Effector memory CD8-positive, alpha-beta T cell (primary cell): ENCODE measurements at regions not wholly inside any gene's neighbourhood (a gene's known extent, or its start where the extent isn't known, plus 50 kb on each side); places are given as distances from the start of the nearest gene placed in this dataset.
"Not testable (repeated sequence)": the region's sequence is repeated elsewhere in the genome, so short reads cannot be mapped to it uniquely, and the experiment has no call there.

Experiments used
- ATAC-seq: fragments of 150-1000 bp; cut with Tn5 transposase; replicated peaks from 2 replicates; pipeline ENCODE4 v1.10.0; 2021; ENCODE audit warnings: mild to moderate bottlenecking, moderate library complexity
- DNase-seq, 3 experiments: peaks; one replicate each; pipeline ENCODE4 v3.0.0; 2021
- H3K27ac Mint-ChIP-seq, 2 donors: one replicate each; pipeline ENCODE4 v1.8.0; 2022; ENCODE audit warnings: mild to moderate bottlenecking in 2 of 2, mixed read lengths in 2 of 2, moderate library complexity in 2 of 2
- H3K27me3 Mint-ChIP-seq, 2 donors: one replicate each; pipeline ENCODE4 v1.8.0; 2022; ENCODE audit warnings: mixed read lengths in 2 of 2
- H3K36me3 Mint-ChIP-seq: one replicate; pipeline ENCODE4 v1.8.0; 2022; ENCODE audit warnings: mild to moderate bottlenecking, moderate library complexity, mixed read lengths; ENCODE audit not compliant: insufficient read depth
- H3K4me1 Mint-ChIP-seq, 2 donors: one replicate each; pipeline ENCODE4 v1.8.0; 2022; ENCODE audit warnings: low read depth in 2 of 2, mixed read lengths in 2 of 2
- H3K4me3 Mint-ChIP-seq, 2 donors: one replicate each; pipeline ENCODE4 v1.8.0; 2022; ENCODE audit warnings: mild to moderate bottlenecking in 2 of 2, mixed read lengths in 2 of 2, moderate library complexity in 2 of 2
- H3K9me3 Mint-ChIP-seq, 2 donors: one replicate each; pipeline ENCODE4 v1.8.0; 2022; ENCODE audit warnings: mixed read lengths in 2 of 2

- ATAC-seq (no peak), DNase-seq (no peak)
- no peaks in the 10 kb centered on the region for H3K9me3 Mint-ChIP-seq
- no peak overlapping the region for H3K27ac Mint-ChIP-seq
- peaks cover 0 to 10% of the 10 kb centered on the region in 2 donors for H3K27me3 Mint-ChIP-seq
- H3K36me3 Mint-ChIP-seq = no peaks in the 10 kb centered on the region
- no peaks in the 10 kb centered on the region for H3K4me1 Mint-ChIP-seq
- no peak overlapping the region for H3K4me3 Mint-ChIP-seq
Measured at GRCh38 chr16:87140211-87141200, 176.7 kb downstream of the C16orf95 start.

- no peak for DNase-seq
Measured at GRCh38 chr16:87141402-87141801, 175.8 kb downstream of the C16orf95 start.

DNA sequence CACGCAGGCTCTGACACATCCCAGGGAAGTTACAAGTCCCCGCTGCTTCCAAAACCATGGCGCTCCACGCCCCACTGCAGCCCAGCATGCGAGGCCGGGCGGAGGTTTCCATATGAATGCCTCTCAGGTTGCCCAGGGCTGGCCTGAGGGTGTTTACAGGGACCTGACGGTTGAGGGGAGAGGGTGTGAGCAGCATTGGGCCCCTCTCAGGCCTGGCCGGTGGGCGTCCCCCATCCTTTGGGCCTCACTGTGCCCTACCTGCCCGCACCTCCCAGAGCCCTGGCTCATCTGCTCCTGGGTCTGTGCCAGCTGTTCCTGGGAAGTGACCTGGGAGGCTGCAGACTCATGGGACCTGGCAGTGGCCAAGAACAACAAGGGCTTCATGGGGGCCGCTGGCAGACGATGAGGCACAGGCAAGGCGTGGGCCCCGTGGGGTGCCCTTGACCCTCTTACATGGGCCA lies 173.5 kb downstream of the C16orf95 start:
- Mint-ChIP-seq H3K4me3 (no peak overlapping the region), H3K9me3 (no peaks in the 10 kb centered on the region), H3K36me3 (no peaks in the 10 kb centered on the region), H3K27ac (no peak overlapping the region), H3K4me1 (no peaks in the 10 kb centered on the region), H3K27me3 (peaks cover 6 to 10% of the 10 kb centered on the region in 2 donors)
- no peak for DNase-seq
- no peak for ATAC-seq

More at GRCh38 chr16:87141402-87141801, 175.8 kb downstream of the C16orf95 start:
- Mint-ChIP-seq H3K27ac (no peak overlapping the region), H3K27me3 (peaks cover 0 to 10% of the 10 kb centered on the region in 2 donors), H3K4me3 (no peak overlapping the region), H3K36me3 (no peaks in the 10 kb centered on the region), H3K9me3 (no peaks in the 10 kb centered on the region), H3K4me1 (no peaks in the 10 kb centered on the region)
- ATAC-seq = no peak

- Mint-ChIP-seq H3K4me1 (no peaks in the 10 kb centered on the region), H3K9me3 (no peaks in the 10 kb centered on the region), H3K36me3 (no peaks in the 10 kb centered on the region), H3K27me3 (peaks cover 5 to 11% of the 10 kb centered on the region in 2 donors), H3K27ac (no peak overlapping the region), H3K4me3 (no peak overlapping the region)
- no peak for ATAC-seq
- DNase-seq = no peak
Measured at GRCh38 chr16:87144232-87144631, 173.0 kb downstream of the C16orf95 start.

DNA sequence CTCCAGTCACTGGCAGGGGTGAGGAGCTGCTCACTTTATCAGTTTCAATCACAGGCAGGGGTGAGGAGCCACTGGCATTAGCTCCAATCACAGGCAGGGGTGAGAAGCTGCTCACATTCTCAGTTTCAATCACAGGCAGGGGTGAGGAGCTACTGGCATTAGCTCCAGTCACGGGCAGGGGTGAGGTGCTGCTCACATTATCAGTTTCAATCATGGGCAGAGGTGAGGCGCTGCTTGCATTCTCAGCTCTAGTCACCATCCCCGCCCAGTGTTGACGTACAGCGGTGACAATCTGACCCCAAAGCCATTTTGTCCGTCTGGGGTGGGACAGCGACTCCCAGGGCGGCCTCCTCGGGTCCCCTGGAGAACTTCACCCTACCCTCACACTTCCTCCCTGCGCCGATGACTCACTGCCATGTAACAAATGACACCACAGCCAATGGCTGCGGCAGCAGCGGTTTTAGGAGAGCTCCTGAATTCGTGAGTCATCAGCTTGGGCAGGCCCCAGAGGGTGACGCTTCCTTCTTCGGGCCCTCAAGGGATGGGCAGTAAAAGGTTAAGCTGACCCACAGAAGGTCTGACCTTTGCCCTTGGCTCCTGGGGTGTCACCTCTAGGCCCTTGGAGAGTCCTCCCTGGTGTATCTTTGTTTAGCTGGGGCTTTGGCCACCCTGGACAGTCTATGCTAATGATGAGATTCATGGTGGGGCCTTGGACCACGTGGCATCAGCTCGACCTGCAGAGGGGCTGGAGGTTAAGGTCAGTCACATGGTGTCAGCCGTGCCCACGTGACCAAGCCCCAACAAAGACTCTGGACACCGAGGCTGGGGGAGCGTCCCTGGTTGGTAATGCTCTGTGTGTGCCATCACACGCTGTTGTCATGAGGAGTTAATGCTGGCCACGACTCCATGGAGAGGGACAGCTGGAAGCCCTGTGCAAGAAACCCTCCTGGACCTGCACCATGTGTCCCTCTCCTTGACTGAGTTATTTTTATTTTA lies 171.7 kb downstream of the C16orf95 start:
- no peak for ATAC-seq
- Mint-ChIP-seq H3K27me3 (peaks cover 0 to 13% of the 10 kb centered on the region in 2 donors), H3K4me3 (no peak overlapping the region), H3K27ac (no peak overlapping the region), H3K4me1 (no peaks in the 10 kb centered on the region), H3K36me3 (no peaks in the 10 kb centered on the region), H3K9me3 (no peaks in the 10 kb centered on the region)
- no peak for DNase-seq

DNA sequence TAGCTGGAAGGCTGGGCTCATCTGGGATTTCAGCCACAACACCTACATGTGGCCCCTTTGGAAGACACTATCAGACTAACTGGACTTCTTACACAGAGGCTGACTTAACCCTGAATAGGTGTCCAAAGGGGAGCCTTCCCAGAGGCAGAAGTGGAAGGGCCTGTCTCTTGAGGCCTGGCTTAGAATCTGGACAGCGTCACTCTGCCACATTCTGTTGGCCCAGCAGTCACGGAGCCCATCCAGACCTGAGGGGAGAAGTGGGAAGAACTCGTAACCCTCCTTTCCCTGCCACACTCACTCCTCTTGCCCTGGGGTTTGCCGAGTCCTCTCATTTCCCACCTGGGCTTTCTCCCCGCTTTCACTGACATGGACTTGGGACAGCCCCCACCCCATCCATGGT lies 170.5 kb downstream of the C16orf95 start:
- Mint-ChIP-seq H3K4me1 (no peaks in the 10 kb centered on the region), H3K9me3 (no peaks in the 10 kb centered on the region), H3K4me3 (no peak overlapping the region), H3K27ac (no peak overlapping the region), H3K27me3 (peaks cover 0 to 13% of the 10 kb centered on the region in 2 donors), H3K36me3 (no peaks in the 10 kb centered on the region)
- DNase-seq (no peak), ATAC-seq (no peak)

- H3K27me3 Mint-ChIP-seq = peaks cover 0 to 19% of the 10 kb centered on the region in 2 donors
- no peaks in the 10 kb centered on the region for H3K4me1 Mint-ChIP-seq
- H3K9me3 Mint-ChIP-seq = peaks cover 0 to 2% of the 10 kb centered on the region in 2 donors
- ATAC-seq (no peak), DNase-seq (no peak)
- H3K27ac Mint-ChIP-seq = no peak overlapping the region
- no peak overlapping the region for H3K4me3 Mint-ChIP-seq
- no peaks in the 10 kb centered on the region for H3K36me3 Mint-ChIP-seq
Measured at GRCh38 chr16:87149051-87149450, 168.1 kb downstream of the C16orf95 start.

DNA sequence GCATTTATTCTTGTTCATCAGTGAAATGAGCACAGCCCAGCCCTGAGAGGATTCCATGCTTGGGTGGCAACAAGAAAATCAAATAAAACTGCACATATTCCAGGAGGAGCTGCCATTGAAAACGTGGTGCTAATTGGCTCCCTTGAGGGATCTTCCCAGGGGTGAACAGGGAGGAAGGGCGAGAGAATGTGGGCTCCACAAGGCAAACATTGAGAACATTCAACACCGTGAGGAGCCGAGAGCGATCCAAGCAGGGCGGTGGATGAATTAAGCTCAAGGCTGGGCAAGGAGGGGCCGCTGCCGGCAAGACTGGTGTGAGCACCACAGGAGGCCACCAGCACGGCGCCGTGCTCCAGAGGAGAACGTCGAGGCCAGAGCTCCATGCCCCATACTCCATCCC lies 166.9 kb downstream of the C16orf95 start:
- no peaks in the 10 kb centered on the region for H3K36me3 Mint-ChIP-seq
- peaks cover 0 to 19% of the 10 kb centered on the region in 2 donors for H3K27me3 Mint-ChIP-seq
- no peak overlapping the region for H3K4me3 Mint-ChIP-seq
- H3K9me3 Mint-ChIP-seq = peaks cover 0 to 2% of the 10 kb centered on the region in 2 donors
- ATAC-seq (no peak), DNase-seq (no peak)
- no peaks in the 10 kb centered on the region for H3K4me1 Mint-ChIP-seq
- H3K27ac Mint-ChIP-seq = no peak overlapping the region

- no peak overlapping the region for H3K4me3 Mint-ChIP-seq
- DNase-seq (no peak), ATAC-seq (no peak)
- H3K27ac Mint-ChIP-seq = no peak overlapping the region
- no peaks in the 10 kb centered on the region for H3K4me1 Mint-ChIP-seq
- H3K27me3 Mint-ChIP-seq = peaks cover 0 to 19% of the 10 kb centered on the region in 2 donors
- peaks cover 0 to 4% of the 10 kb centered on the region in 2 donors for H3K9me3 Mint-ChIP-seq
- no peaks in the 10 kb centered on the region for H3K36me3 Mint-ChIP-seq
Measured at GRCh38 chr16:87150681-87151280, 166.4 kb downstream of the C16orf95 start.

DNA sequence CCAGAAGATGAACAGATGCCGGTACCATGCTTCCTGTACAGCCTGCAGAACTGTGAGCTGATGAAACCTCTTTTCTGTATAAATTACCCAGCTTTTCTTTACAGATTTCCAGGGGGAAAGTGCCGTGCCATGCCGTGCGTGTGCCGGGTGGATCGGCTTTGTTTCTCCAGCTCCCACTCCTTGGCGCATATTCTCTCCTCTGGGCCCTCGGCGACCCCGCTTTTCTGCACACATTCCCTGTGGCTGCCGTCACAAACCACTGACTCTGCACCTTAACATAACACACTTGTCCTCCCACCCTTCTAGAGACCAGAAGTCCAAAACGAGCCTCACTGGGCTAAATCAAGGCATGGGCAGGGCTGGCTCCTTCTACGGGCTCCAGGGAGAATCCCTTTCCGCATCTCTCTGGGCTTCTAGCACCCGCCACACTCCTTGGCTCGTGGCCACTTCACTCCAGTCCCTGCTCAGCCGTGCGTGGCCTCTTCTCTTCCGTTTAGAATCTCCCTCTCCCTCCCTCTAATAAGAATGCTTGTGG lies 164.9 kb downstream of the C16orf95 start:
- no peak overlapping the region for H3K27ac Mint-ChIP-seq
- H3K27me3 Mint-ChIP-seq = peaks cover 0 to 19% of the 10 kb centered on the region in 2 donors
- DNase-seq (no peak), ATAC-seq (no peak)
- peaks cover 0 to 4% of the 10 kb centered on the region in 2 donors for H3K9me3 Mint-ChIP-seq
- no peaks in the 10 kb centered on the region for H3K36me3 Mint-ChIP-seq
- H3K4me1 Mint-ChIP-seq = no peaks in the 10 kb centered on the region
- H3K4me3 Mint-ChIP-seq = no peak overlapping the region

- Mint-ChIP-seq H3K9me3 (peaks cover 0 to 4% of the 10 kb centered on the region in 2 donors), H3K27me3 (peaks cover 7 to 16% of the 10 kb centered on the region in 2 donors), H3K27ac (no peak overlapping the region), H3K36me3 (no peaks in the 10 kb centered on the region), H3K4me3 (no peak overlapping the region), H3K4me1 (no peaks in the 10 kb centered on the region)
- DNase-seq (no peak), ATAC-seq (no peak)
Measured at GRCh38 chr16:87153326-87153725, 163.9 kb downstream of the C16orf95 start.

DNA sequence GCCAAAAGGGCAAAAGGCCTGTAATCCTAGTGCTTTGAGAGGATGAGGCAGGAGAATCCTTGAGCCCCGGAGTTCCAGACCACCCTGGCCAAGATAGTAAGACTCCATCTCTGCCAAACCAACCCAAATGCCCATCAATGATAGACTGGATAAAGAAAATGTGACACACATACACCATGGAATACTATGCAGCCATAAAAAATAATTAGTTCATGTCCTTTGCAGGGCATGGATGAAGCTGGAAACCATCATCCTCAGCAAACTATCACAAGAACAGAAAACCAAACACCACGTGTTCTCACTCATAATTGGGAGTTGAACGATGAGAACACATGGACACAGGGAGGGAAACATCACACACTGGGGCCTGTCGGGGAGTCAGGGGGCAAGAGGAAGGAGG lies 161.9 kb downstream of the C16orf95 start:
- H3K4me1 Mint-ChIP-seq, H3K9me3 Mint-ChIP-seq, H3K4me3 Mint-ChIP-seq, H3K36me3 Mint-ChIP-seq, H3K27ac Mint-ChIP-seq, DNase-seq, ATAC-seq: not testable (repeated sequence)
- H3K27me3 Mint-ChIP-seq = peaks cover 6 to 14% of the 10 kb centered on the region in 2 donors

GRCh38 chr16:87156195-87156594 lies 161.0 kb downstream of the C16orf95 start:
- Mint-ChIP-seq H3K27ac (no peak overlapping the region), H3K9me3 (peaks cover 0 to 4% of the 10 kb centered on the region in 2 donors), H3K4me3 (no peak overlapping the region), H3K36me3 (no peaks in the 10 kb centered on the region), H3K4me1 (no peaks in the 10 kb centered on the region), H3K27me3 (peaks cover 6 to 19% of the 10 kb centered on the region in 2 donors)
- DNase-seq (no peak), ATAC-seq (no peak)
